ENCODE measurements at regions not wholly inside any gene's neighbourhood (a gene's known extent, or its start where the extent isn't known, plus 50 kb on each side); places are given as distances from the start of the nearest gene placed in this dataset.
"Not testable (repeated sequence)": the region's sequence is repeated elsewhere in the genome, so short reads cannot be mapped to it uniquely, and the experiment has no call there.

DNA sequence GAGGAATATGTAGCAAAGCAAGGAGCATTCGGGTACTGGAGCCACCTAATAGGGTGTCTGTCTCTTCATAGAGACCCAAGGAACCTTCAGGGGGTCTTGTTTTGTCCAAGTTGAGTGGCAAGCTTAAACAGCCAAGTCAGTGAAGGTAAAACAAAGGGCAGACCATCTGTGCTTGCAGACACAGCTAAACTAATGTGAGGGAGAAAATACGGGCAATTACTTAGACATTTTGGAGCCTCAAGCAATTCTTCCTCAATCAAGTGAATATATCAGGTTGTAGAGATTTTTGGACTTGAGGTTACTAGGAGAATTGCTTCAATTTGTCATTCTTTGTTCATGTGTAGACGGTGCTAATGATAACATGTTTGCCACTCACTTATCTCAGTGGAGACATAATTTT lies 148.2 kb upstream of the ARHGAP20 start:
- no peak for DNase-seq

GRCh38 chr11:110859998-110860397 lies 147.8 kb upstream of the ARHGAP20 start:
- no peak for DNase-seq

- DNase-seq, result no peak
Observed at GRCh38 chr11:110859240-110859840, 147.1 kb upstream of the ARHGAP20 start.

GRCh38 chr11:110858547-110858921 lies 146.3 kb upstream of the ARHGAP20 start:
- no peak for DNase-seq

GRCh38 chr11:110857892-110858546 lies 145.8 kb upstream of the ARHGAP20 start:
- no peak for DNase-seq

GRCh38 chr11:110856996-110857812 lies 145.0 kb upstream of the ARHGAP20 start:
- no peak for DNase-seq

- no peak for DNase-seq
Observed at GRCh38 chr11:110856340-110856739, 144.1 kb upstream of the ARHGAP20 start.

- no peak for DNase-seq
Observed at GRCh38 chr11:110855191-110855590, 143.0 kb upstream of the ARHGAP20 start.

- no peak for DNase-seq
Observed at GRCh38 chr11:110852921-110853490, 140.8 kb upstream of the ARHGAP20 start.

DNA sequence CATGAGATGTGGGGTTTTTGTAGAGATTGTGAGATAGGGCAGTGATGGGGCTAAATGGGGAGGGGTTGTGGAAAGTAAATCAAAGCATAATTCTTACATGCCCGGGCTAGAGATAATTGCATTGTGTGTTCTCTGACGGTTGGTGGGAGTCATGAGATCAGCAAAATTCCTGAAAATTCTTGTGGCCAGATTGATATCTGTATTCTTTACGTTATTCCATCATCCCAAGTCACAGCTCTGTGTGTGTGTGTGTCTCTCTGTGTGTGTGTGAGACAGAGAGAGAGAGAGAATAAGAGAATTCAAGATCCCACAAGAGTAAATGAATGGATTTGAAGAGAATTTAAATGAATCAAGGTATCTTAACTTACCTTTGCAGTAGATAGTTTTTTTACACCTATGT lies 138.6 kb upstream of the ARHGAP20 start:
- no peak for DNase-seq

- not testable (repeated sequence) for DNase-seq
Observed at GRCh38 chr11:110843053-110843452, 130.8 kb upstream of the ARHGAP20 start.

- DNase-seq, result no peak
Observed at GRCh38 chr11:110838808-110839207, 126.6 kb upstream of the ARHGAP20 start.

DNA sequence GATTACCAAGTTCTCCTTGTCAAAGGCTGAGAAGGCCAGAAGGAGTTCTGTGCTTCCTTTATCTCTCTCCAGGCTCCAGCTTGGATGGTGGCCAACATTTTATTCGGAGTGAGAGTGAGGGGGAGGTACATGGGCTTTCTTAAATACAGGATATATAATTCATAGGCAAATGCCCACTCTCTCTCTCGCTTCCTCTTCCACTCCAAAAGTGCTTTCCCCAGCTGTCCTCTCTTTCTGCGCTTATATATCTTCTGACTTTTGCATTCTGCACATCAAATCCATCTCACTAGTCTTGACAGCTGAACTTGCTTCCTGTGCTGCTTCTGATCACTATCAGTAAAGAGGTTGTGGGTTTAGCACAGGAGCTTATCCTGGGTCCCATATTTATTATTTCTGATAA lies 125.4 kb upstream of the ARHGAP20 start:
- no peak for DNase-seq

- DNase-seq, result no peak
Observed at GRCh38 chr11:110835106-110835505, 122.9 kb upstream of the ARHGAP20 start.

GRCh38 chr11:110833033-110833484 lies 120.8 kb upstream of the ARHGAP20 start:
- no peak for DNase-seq

DNA sequence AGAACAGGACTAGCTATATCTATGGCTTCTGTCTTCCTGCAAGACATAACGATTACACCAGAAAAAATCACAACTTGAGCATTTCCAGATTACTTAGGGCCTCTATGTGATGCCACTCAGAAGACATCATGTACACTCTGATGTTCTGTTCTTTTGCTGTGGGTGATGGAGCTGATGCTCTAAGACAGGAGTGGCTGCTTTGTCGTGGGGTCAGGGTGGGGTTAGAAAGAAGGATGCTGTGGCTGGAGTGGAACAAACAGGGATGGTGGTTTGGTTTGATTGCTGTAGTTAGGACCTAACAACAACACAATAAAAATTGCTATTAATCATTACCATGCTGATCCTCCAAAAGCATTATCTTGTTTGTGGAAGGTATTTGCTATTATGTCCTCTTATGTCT lies 120.3 kb upstream of the ARHGAP20 start:
- no peak for DNase-seq

- DNase-seq, result no peak
Observed at GRCh38 chr11:110832080-110832479, 119.8 kb upstream of the ARHGAP20 start.

DNA sequence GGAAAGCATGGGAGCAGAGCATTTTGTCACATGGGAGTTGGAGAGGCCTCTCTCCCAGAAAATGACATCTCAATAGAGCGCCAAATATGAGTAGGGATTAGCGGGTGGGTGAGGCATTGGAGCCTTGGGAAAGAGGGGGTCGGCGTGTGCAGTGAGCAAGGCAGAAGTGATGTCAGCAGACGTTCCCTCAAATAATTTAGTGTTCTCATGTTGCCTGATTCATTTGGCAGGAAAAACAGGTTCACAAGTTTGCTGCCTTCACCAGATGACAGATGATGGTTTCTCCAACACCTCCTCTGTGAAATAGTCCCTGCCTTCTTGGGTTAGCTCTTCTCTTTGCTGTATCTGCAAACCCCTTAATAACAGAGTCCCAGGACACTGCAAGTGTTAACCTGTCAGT lies 118.5 kb upstream of the ARHGAP20 start:
- DNase-seq, result no peak

GRCh38 chr11:110830344-110830743 lies 118.1 kb upstream of the ARHGAP20 start:
- no peak for DNase-seq

GRCh38 chr11:110829873-110830272 lies 117.6 kb upstream of the ARHGAP20 start:
- DNase-seq, result no peak

DNA sequence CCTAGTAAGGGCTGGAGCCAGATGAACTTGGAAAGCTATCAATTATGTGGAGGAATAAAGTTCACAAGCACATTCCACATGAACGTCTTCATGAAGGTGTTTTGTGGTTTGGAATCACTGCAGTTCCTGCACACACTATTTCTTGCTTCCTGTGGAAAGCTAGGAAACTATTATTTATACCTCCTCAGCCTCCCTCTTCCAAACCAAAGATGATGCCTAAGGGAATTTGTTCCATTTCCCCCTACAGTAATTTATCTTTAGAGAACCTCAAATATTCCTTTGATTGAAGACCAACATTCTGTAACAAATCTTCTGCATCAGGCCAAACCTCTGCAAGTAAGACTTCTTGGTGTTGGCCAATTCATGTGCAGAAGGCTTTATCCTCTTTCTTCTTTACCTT lies 115.8 kb upstream of the ARHGAP20 start:
- DNase-seq, result no peak

- no peak for DNase-seq
Observed at GRCh38 chr11:110827276-110827675, 115.0 kb upstream of the ARHGAP20 start.

- DNase-seq, result no peak
Observed at GRCh38 chr11:110824912-110825620, 112.8 kb upstream of the ARHGAP20 start.
